Spleen (tissue), 11 donors: ENCODE measurements at regions not wholly inside any gene's neighbourhood (a gene's known extent, or its start where the extent isn't known, plus 50 kb on each side); places are given as distances from the start of the nearest gene placed in this dataset.

Source experiments
- DNase-seq: peaks from one replicate; pipeline ENCODE4 v3.0.0-alpha.2; 2020
- H3K27ac ChIP-seq, 8 donors: fragments of 200-600 bp; sonication (generic) in 7 of 8; 1 replicate in 4 of 8; 2 replicates in 4 of 8; pipeline versions ENCODE4 v1.5.0 to v1.8.0; 2016 to 2021; ENCODE audit warnings: inconsistent platforms in 4 of 8, mild to moderate bottlenecking in 4 of 8, moderate library complexity in 1 of 8
- H3K27me3 ChIP-seq, 7 donors: fragments of 200-600 bp; sonication (generic) in 6 of 7; replicated peaks in 1 of 7; 1 replicate in 4 of 7; 2 replicates in 3 of 7; pipeline versions ENCODE4 v1.5.0 to v1.8.0; 2016 to 2021; ENCODE audit warnings: inconsistent platforms in 3 of 7, mild to moderate bottlenecking in 1 of 7
- H3K36me3 ChIP-seq, 6 donors: fragments of 200-600 bp; sonication (generic) in 5 of 6; 1 replicate in 4 of 6; 2 replicates in 2 of 6; pipeline versions ENCODE4 v1.5.0 to v1.8.0; 2016 to 2021; ENCODE audit warnings: inconsistent platforms in 2 of 6
- H3K4me1 ChIP-seq, 6 donors: fragments of 200-600 bp; sonication (generic) in 5 of 6; 1 replicate in 3 of 6; 2 replicates in 3 of 6; pipeline versions ENCODE4 v1.5.0 to v1.8.0; 2016 to 2021; ENCODE audit warnings: inconsistent platforms in 3 of 6
- H3K4me3 ChIP-seq, 8 donors: fragments of 200-600 bp; sonication (generic) in 7 of 8; 1 replicate in 4 of 8; 2 replicates in 4 of 8; pipeline versions ENCODE4 v1.5.0 to v1.8.0; 2016 to 2021; ENCODE audit warnings: inconsistent platforms in 4 of 8, mild to moderate bottlenecking in 4 of 8, moderate library complexity in 2 of 8
- H3K9me3 ChIP-seq, 8 donors: fragments of 200-600 bp; sonication (generic) in 7 of 8; 1 replicate in 4 of 8; 2 replicates in 4 of 8; pipeline versions ENCODE4 v1.5.0 to v1.8.0; 2016 to 2021; ENCODE audit warnings: inconsistent platforms in 4 of 8
- POLR2A ChIP-seq, 3 donors: fragments of 450-650 bp; IDR thresholded peaks; one replicate each; pipeline ENCODE4 v1.5.1; 2017; ENCODE audit warnings: antibody characterized with exemption in 3 of 3, mild to moderate bottlenecking in 1 of 3
- POLR2AphosphoS5 ChIP-seq, 3 donors: sonication (generic); formaldehyde crosslinking; IDR thresholded peaks; one replicate each; pipeline ENCODE4 v1.5.1; 2017; ENCODE audit warnings: antibody characterized with exemption in 3 of 3
- WGBS, 5 donors: extraction: QIAGEN DNeasy Blood & Tissue Kit in 3 of 5; methylation state at CpG; one replicate each; pipeline versions ENCODE4 v1.1.5 to v1.1.7; 2013 to 2018; 5-methylcytosine and 5-hydroxymethylcytosine counted together
- intact Hi-C: fragments of 100-400 bp; cut with DNase I; formaldehyde crosslinking; loops from one replicate; pipeline ENCODE4 v1.15.0; 2023; ENCODE audit warnings: low total_unique reads
- TF ChIP-seq, protein P1 (sequence below), 11 experiments: fragments of 200-600 bp in 7 of 11; fragments of 450-650 bp in 4 of 11; sonication (generic) in 4 of 11; IDR thresholded peaks in 8 of 11; conservative IDR thresholded peaks in 3 of 11; 1 replicate in 7 of 11; 2 replicates in 4 of 11; pipeline versions ENCODE4 v1.4.0 to v1.8.0; 2016 to 2021; ENCODE audit warnings: antibody characterized with exemption in 11 of 11, inconsistent platforms in 4 of 11, mild to moderate bottlenecking in 1 of 11
- donor health status: healthy with polysubstance abuse.
- donor health status: DM: no; HTN: no; CAD: no; lungs with moderate emphysema.
- donor health status: DM: no; HTN: no; CAD: no.
- donor health status: Bipolar disorder and iron deficiency.
- donor health status: healthy.
- donor health status: DM: no; HTN: no; CAD: no.
- donor health status: DM: yes; HTN: yes; CAD: no.

DNA sequence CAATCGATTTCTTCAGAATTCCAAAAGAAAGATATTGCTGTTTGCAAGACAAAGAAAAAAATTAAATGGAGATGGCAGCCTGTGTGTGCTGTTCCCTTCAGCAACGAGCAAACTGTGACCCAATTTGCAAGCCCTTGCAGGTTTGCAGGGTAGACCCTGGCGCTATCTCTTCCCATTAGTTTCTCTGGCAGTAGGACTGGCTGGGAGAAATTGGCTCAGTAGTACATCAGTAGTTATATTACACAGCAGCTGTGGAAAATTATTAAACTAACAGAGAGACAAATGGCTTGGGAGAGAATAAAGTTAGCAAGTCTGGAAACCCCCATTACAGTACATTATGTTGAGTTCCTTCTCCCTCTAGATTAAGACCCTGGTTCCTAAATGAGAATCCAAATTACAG lies 116.4 kb upstream of the ITGB1 start:
- no peaks in the 10 kb centered on the region for H3K36me3 ChIP-seq
- 78 to 84% (median 82%) methylated on average over 3 of the region's 3 CpGs for WGBS, 5 donors
- H3K27ac ChIP-seq: no peak overlapping the region
- TF ChIP-seq POLR2A (IDR thresholded peaks at IDR 0.05) (no peak), POLR2AphosphoS5 (IDR thresholded peaks at IDR 0.05) (no peak)
- TF ChIP-seq, protein P1, sequence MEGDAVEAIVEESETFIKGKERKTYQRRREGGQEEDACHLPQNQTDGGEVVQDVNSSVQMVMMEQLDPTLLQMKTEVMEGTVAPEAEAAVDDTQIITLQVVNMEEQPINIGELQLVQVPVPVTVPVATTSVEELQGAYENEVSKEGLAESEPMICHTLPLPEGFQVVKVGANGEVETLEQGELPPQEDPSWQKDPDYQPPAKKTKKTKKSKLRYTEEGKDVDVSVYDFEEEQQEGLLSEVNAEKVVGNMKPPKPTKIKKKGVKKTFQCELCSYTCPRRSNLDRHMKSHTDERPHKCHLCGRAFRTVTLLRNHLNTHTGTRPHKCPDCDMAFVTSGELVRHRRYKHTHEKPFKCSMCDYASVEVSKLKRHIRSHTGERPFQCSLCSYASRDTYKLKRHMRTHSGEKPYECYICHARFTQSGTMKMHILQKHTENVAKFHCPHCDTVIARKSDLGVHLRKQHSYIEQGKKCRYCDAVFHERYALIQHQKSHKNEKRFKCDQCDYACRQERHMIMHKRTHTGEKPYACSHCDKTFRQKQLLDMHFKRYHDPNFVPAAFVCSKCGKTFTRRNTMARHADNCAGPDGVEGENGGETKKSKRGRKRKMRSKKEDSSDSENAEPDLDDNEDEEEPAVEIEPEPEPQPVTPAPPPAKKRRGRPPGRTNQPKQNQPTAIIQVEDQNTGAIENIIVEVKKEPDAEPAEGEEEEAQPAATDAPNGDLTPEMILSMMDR (IDR thresholded peaks at IDR 0.05 in 8 of 11, conservative IDR thresholded peaks at IDR 0.05 in 3 of 11): no peak
- H3K27me3 ChIP-seq: no peaks in the 10 kb centered on the region
- intact Hi-C loops: no loop called here
- no peaks in the 10 kb centered on the region for H3K9me3 ChIP-seq
- no peak for DNase-seq
- H3K4me1 ChIP-seq: no peaks in the 10 kb centered on the region
- H3K4me3 ChIP-seq: no peak overlapping the region

DNA sequence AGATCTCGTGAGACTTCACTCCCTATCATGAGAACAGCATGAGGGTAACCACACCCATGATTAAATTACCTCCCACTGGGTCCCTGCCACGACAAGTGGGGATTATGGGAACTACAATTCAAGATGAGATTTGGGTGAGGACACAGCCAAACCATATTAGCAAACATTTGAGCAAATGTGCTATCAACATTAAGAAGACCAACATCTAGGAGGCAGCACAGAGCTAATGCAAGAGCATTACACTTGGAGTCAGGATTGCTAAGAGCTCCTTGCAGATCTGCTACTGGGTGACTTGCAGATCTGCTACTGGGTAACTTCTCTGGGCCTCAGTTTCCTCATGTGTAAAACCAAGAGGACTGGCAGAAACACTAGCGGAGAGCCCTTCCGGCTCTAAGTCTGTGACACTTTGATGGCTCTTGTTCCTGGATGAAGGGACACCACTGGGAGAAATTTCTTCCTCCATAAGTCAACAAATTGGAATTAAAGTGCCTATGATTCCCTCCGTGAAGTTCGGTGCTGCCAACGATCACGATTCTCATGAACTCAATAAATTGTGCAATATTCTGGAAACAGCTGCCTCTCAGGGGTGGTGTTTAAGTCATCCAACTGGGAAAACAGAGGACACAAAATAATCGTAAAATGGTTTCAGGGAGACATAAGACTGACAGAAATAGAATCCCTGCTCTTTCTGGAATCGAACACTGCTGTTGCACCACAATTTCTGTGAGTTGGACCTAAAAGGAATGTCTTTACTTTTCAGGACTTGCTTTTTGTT lies 115.8 kb upstream of the ITGB1 start:
- Histone ChIP-seq H3K36me3 (no peaks in the 10 kb centered on the region), H3K4me1 (no peaks in the 10 kb centered on the region), H3K27me3 (no peaks in the 10 kb centered on the region), H3K27ac (no peak overlapping the region), H3K9me3 (no peaks in the 10 kb centered on the region), H3K4me3 (no peak overlapping the region)
- 74 to 86% (median 86%) methylated on average over 10 of the region's 10 CpGs for WGBS, 5 donors
- intact Hi-C loops: no loop called here
- no peak for DNase-seq
- TF ChIP-seq POLR2A (IDR thresholded peaks at IDR 0.05): no peak
- TF ChIP-seq, protein P1 (IDR thresholded peaks at IDR 0.05 in 8 of 11, conservative IDR thresholded peaks at IDR 0.05 in 3 of 11): no peak
- no peak for TF ChIP-seq POLR2AphosphoS5 (IDR thresholded peaks at IDR 0.05)

DNA sequence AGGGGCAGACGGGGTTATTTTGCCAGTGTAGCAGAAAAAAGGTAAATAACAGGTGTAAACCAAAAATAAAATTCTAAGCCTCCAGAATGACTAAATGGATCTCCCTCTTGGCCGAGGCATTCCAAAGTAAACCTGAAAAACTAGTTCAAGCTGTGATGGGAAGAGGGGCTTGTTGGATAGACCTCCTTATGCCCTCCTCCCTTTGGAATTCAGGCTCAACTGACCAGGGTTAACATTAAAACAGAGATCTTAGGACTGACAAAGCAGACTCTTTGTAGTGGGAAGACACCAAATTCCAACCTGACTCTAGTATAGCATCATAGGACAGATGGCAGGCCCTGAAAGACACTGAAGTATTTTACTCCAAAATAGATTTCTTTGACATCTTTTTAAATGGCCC lies 113.8 kb upstream of the ITGB1 start:
- no peak overlapping the region for H3K27ac ChIP-seq
- no peaks in the 10 kb centered on the region for H3K27me3 ChIP-seq
- DNase-seq: no peak
- WGBS, 5 donors: 68 to 87% (median 80%) methylated on average over 2 of the region's 2 CpGs
- no peaks in the 10 kb centered on the region for H3K9me3 ChIP-seq
- H3K4me1 ChIP-seq: no peaks in the 10 kb centered on the region
- H3K36me3 ChIP-seq: no peaks in the 10 kb centered on the region
- no peak overlapping the region for H3K4me3 ChIP-seq
- TF ChIP-seq POLR2A (IDR thresholded peaks at IDR 0.05) (no peak), POLR2AphosphoS5 (IDR thresholded peaks at IDR 0.05) (no peak)
- TF ChIP-seq, protein P1 (IDR thresholded peaks at IDR 0.05 in 8 of 11, conservative IDR thresholded peaks at IDR 0.05 in 3 of 11): no peak
- intact Hi-C loops: no loop called here

DNA sequence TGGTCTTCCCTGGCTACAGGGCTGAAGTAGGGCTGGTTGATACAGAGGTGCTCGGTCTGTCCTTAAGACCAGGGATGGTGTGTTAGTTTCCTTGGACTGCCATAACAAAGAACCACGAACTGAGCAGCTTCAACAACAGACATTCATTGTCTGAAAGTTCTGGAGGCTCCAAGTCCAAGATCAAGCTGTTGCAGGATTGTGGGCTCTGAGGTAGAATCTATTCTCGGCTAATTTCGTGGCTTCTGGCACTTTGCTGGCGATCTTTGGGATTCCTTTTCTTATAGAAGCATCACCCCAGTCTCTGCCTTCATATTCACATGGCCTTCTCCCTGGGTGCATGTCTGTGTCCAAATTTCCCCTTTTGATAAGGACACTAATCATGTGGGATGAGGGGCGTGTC lies 112.1 kb upstream of the ITGB1 start:
- no peak overlapping the region for H3K27ac ChIP-seq
- no peaks in the 10 kb centered on the region for H3K36me3 ChIP-seq
- no peak for TF ChIP-seq POLR2A (IDR thresholded peaks at IDR 0.05)
- TF ChIP-seq, protein P1 (IDR thresholded peaks at IDR 0.05 in 8 of 11, conservative IDR thresholded peaks at IDR 0.05 in 3 of 11): no peak
- TF ChIP-seq POLR2AphosphoS5 (IDR thresholded peaks at IDR 0.05): no peak
- intact Hi-C loops: no loop called here
- no peaks in the 10 kb centered on the region for H3K9me3 ChIP-seq
- 88 to 96% (median 92%) methylated on average over 6 of the region's 6 CpGs for WGBS, 5 donors
- no peak for DNase-seq
- no peaks in the 10 kb centered on the region for H3K4me1 ChIP-seq
- no peak overlapping the region for H3K4me3 ChIP-seq
- no peaks in the 10 kb centered on the region for H3K27me3 ChIP-seq
